Ishikawa (cell line): ENCODE measurements at regions not wholly inside any gene's neighbourhood (a gene's known extent, or its start where the extent isn't known, plus 50 kb on each side); places are given as distances from the start of the nearest gene placed in this dataset.

Experiments
- CREB1 ChIP-seq: IDR thresholded peaks from 2 replicates; pipeline ENCODE4 v1.6.1; 2012; ENCODE audit warnings: low read depth
- EP300 ChIP-seq: IDR thresholded peaks from 2 replicates; pipeline ENCODE4 v1.6.1; 2012; ENCODE audit warnings: borderline replicate concordance
- NFIC ChIP-seq: IDR thresholded peaks from 2 replicates; pipeline ENCODE4 v1.6.1; 2012
- TCF12 ChIP-seq: IDR thresholded peaks from 2 replicates; pipeline ENCODE4 v1.6.1; 2012; ENCODE audit warnings: low read depth

GRCh38 chr9:28782630-28783029, 1209.3 kb upstream of the C9orf72 start:
- TF ChIP-seq NFIC (no peak), CREB1 (no peak), EP300 (no peak), TCF12 (no peak)
